ENCODE measurements at regions not wholly inside any gene's neighbourhood (a gene's known extent, or its start where the extent isn't known, plus 50 kb on each side); places are given as distances from the start of the nearest gene placed in this dataset.
"Not testable (repeated sequence)": the region's sequence is repeated elsewhere in the genome, so short reads cannot be mapped to it uniquely, and the experiment has no call there.

GRCh38 chr6:149139782-149140136, 177.8 kb upstream of the TAB2 start:
- H3K27ac ChIP-seq, result no peak overlapping the region
- no peak for TF ChIP-seq CTCF (IDR thresholded peaks at IDR 0.05)
- no peak for TF ChIP-seq ZFX (IDR thresholded peaks at IDR 0.05; ENCODE audit: borderline replicate concordance)

- TF ChIP-seq ZFX (IDR thresholded peaks at IDR 0.05; ENCODE audit: borderline replicate concordance), result no peak
- no peak for TF ChIP-seq CTCF (IDR thresholded peaks at IDR 0.05)
- no peak overlapping the region for H3K27ac ChIP-seq
These were observed 177.2 kb upstream of the TAB2 start for GRCh38 chr6:149140137-149140909.

GRCh38 chr6:149140910-149141290, 176.6 kb upstream of the TAB2 start:
- TF ChIP-seq CTCF (IDR thresholded peaks at IDR 0.05), result no peak
- no peak for TF ChIP-seq ZFX (IDR thresholded peaks at IDR 0.05; ENCODE audit: borderline replicate concordance)
- no peak overlapping the region for H3K27ac ChIP-seq

- no peak for TF ChIP-seq ZFX (IDR thresholded peaks at IDR 0.05; ENCODE audit: borderline replicate concordance)
- no peak overlapping the region for H3K27ac ChIP-seq
These were observed 174.5 kb upstream of the TAB2 start for GRCh38 chr6:149142924-149143429.

GRCh38 chr6:149145800-149146199, 171.7 kb upstream of the TAB2 start:
- not testable (repeated sequence) for H3K27ac ChIP-seq

GRCh38 chr6:149147195-149147594, 170.3 kb upstream of the TAB2 start:
- no peak for TF ChIP-seq CTCF (IDR thresholded peaks at IDR 0.05)
- H3K27ac ChIP-seq, result no peak overlapping the region

GRCh38 chr6:149147938-149148718, 169.4 kb upstream of the TAB2 start:
- TF ChIP-seq CTCF (IDR thresholded peaks at IDR 0.05), result no peak
- TF ChIP-seq ZFX (IDR thresholded peaks at IDR 0.05; ENCODE audit: borderline replicate concordance), result no peak
- no peak overlapping the region for H3K27ac ChIP-seq

- no peak overlapping the region for H3K27ac ChIP-seq
- no peak for TF ChIP-seq CTCF (IDR thresholded peaks at IDR 0.05)
- no peak for TF ChIP-seq ZFX (IDR thresholded peaks at IDR 0.05; ENCODE audit: borderline replicate concordance)
These were observed 167.9 kb upstream of the TAB2 start for GRCh38 chr6:149149653-149150052.
